NAMALWA (cell line): ENCODE measurements at regions not wholly inside any gene's neighbourhood (a gene's known extent, or its start where the extent isn't known, plus 50 kb on each side); places are given as distances from the start of the nearest gene placed in this dataset.
"Not testable (repeated sequence)": the region's sequence is repeated elsewhere in the genome, so short reads cannot be mapped to it uniquely, and the experiment has no call there.

ENCODE experiments used
- DNase-seq: peaks from one replicate; pipeline ENCODE4 v3.0.0-alpha.2; 2015; ENCODE audit warnings: low spot score

DNA sequence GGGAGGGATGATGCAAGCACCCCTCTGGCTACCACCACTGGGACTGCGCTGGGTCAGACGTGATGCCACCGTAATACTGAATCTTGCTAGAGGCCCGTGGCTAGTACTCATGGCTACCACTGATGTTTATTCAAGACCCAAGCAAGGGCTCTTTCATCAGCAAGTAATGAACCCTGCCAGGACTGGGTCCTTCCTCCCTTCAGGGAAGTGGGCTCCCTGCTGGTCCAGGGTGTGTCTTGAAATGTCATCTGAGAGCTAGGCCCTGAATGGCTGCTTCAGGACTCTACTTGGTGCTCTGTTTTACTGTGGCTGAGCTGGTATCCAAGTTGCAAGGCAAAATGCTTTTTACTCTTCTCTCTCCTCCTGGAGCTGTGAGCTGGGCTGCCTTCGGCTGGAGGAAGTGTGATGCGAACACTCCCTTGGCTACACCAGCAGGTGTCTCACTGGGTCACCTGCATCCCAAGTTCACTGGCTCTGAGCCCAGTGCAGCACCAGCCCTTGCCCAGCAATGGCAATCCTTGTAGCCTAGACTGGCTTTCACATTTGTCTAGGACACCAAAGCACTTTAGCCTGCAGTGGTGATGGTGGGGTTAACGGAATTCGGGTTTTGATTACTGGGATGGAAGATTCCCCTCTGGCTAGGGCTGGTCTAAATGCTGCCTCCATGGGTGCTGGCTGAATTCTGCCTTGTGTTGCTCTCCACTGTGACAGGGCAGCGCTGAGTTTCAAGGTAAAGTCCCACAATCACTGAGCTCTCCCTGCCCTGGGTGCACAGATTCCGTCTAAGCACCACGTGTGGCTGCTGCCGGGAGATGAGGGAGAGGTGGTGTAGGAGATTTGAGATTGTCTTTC, 98.6 kb downstream of the USP22 start:
- DNase-seq, result peak; percentile 13

DNA sequence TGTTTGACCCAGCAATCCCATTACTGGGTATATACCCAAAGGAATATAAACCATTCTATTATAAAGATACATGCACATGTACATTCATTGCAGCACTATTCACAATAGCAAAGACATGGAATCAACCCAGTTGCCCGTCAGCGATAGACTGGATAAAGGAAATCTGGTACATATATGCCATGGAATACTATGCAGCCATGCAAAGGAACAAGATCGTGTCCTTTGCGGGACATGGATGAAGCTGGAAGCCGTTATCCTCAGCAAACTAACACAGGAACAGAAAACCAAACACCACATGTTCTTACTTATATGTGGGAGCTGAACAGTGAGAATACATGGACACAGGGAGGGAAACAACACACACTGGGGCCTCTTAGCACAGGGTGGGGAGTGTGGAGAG, 95.1 kb downstream of the USP22 start:
- DNase-seq, result not testable (repeated sequence)

- no peak for DNase-seq
Measured at GRCh38 chr17:20948984-20949777, 93.6 kb downstream of the USP22 start.
